H1 (cell line): ENCODE measurements at regions not wholly inside any gene's neighbourhood (a gene's known extent, or its start where the extent isn't known, plus 50 kb on each side); places are given as distances from the start of the nearest gene placed in this dataset.

Experiments
- ASH2L ChIP-seq: fragments of 200-600, 300-600 bp; sonication (generic); IDR thresholded peaks from one replicate; pipeline ENCODE4 v1.7.1; 2017; ENCODE audit warnings: low read length
- JUN ChIP-seq: IDR thresholded peaks from 2 replicates; pipeline ENCODE4 v1.6.1; 2011; ENCODE audit warnings: low read depth, mild to moderate bottlenecking, improper control_type of control experiment, low read length
- RNF2 ChIP-seq: fragments of 200-900, 300-1000 bp; sonication (generic); IDR thresholded peaks from 2 replicates; pipeline ENCODE4 v1.7.1; 2016; ENCODE audit warnings: borderline replicate concordance, low read depth, mild to moderate bottlenecking, antibody characterized with exemption, low read length; ENCODE audit not compliant: poor library complexity, severe bottlenecking; ENCODE audit errors: missing control alignments
- TAF7 ChIP-seq: optimal IDR thresholded peaks from 2 replicates; pipeline ENCODE3; 2011; ENCODE audit warnings: low read depth, mild to moderate bottlenecking, inconsistent platforms, low read length, moderate library complexity, borderline replicate concordance
- TEAD4 ChIP-seq: IDR thresholded peaks from 2 replicates; pipeline ENCODE4 v1.6.1; 2012; ENCODE audit warnings: low read depth, low read length, inconsistent platforms, mixed read lengths

GRCh38 chr12:15052691-15053090, 79.8 kb downstream of the PDE6H start (continued):
- TF ChIP-seq RNF2 (no peak), TEAD4 (no peak), TAF7 (no peak), JUN (no peak), ASH2L (no peak)
